RWPE2 (cell line): ENCODE measurements at regions not wholly inside any gene's neighbourhood (a gene's known extent, or its start where the extent isn't known, plus 50 kb on each side); places are given as distances from the start of the nearest gene placed in this dataset.

Experiments
- ATAC-seq: fragments of 200-7000 bp; cut with Tn5 transposase; 3 replicates; pipeline ENCODE4 v1.9.1; 2021; ENCODE audit warnings: low read depth
- DNase-seq: peaks from one replicate; pipeline ENCODE4 v3.0.0-alpha.2; 2020; ENCODE audit warnings: low spot score
- H3K27ac ChIP-seq: fragments of 450-650 bp; 2 replicates; pipeline ENCODE4 v1.5.1; 2017; ENCODE audit warnings: mild to moderate bottlenecking; ENCODE audit not compliant: poor library complexity, severe bottlenecking
- H3K27me3 ChIP-seq: fragments of 250-450 bp; sonication (Bioruptor Pico); 2 replicates; pipeline ENCODE4 v1.5.1; 2021; ENCODE audit warnings: mild to moderate bottlenecking, moderate library complexity; ENCODE audit not compliant: insufficient read depth, poor library complexity, severe bottlenecking
- H3K36me3 ChIP-seq: fragments of 250-450 bp; sonication (Bioruptor Pico); 2 replicates; pipeline ENCODE4 v1.5.1; 2020; ENCODE audit warnings: low read depth, mild to moderate bottlenecking, moderate library complexity
- H3K4me1 ChIP-seq: fragments of 250-450 bp; sonication (Bioruptor Pico); 2 replicates; pipeline ENCODE4 v1.5.1; 2021; ENCODE audit warnings: mild to moderate bottlenecking, moderate library complexity; ENCODE audit not compliant: insufficient read depth, poor library complexity, severe bottlenecking
- H3K4me3 ChIP-seq: fragments of 250-450 bp; sonication (Bioruptor Pico); 2 replicates; pipeline ENCODE4 v1.5.1; 2021; ENCODE audit warnings: mild to moderate bottlenecking, moderate library complexity; ENCODE audit not compliant: severe bottlenecking
- H3K9me3 ChIP-seq: fragments of 250-450 bp; sonication (Bioruptor Pico); 2 replicates; pipeline ENCODE4 v1.5.1; 2021; ENCODE audit warnings: mild to moderate bottlenecking, moderate library complexity; ENCODE audit not compliant: severe bottlenecking
- TF ChIP-seq, protein P1 (sequence below): fragments of 450-650 bp; IDR thresholded peaks from one replicate; pipeline ENCODE4 v1.5.1; 2017; ENCODE audit warnings: mild to moderate bottlenecking, moderate library complexity; ENCODE audit not compliant: poor library complexity, severe bottlenecking

GRCh38 chr1:80245813-80246212 is 1239.3 kb upstream of the ADGRL4 start:
- H3K4me3 ChIP-seq: no peak overlapping the region
- no peak overlapping the region for H3K27ac ChIP-seq
- peaks cover 2% of the 10 kb centered on the region for H3K4me1 ChIP-seq
- H3K36me3 ChIP-seq: no peaks in the 10 kb centered on the region
- no peaks in the 10 kb centered on the region for H3K9me3 ChIP-seq
- DNase-seq: no peak
- no peak for ATAC-seq
- TF ChIP-seq, protein P1, sequence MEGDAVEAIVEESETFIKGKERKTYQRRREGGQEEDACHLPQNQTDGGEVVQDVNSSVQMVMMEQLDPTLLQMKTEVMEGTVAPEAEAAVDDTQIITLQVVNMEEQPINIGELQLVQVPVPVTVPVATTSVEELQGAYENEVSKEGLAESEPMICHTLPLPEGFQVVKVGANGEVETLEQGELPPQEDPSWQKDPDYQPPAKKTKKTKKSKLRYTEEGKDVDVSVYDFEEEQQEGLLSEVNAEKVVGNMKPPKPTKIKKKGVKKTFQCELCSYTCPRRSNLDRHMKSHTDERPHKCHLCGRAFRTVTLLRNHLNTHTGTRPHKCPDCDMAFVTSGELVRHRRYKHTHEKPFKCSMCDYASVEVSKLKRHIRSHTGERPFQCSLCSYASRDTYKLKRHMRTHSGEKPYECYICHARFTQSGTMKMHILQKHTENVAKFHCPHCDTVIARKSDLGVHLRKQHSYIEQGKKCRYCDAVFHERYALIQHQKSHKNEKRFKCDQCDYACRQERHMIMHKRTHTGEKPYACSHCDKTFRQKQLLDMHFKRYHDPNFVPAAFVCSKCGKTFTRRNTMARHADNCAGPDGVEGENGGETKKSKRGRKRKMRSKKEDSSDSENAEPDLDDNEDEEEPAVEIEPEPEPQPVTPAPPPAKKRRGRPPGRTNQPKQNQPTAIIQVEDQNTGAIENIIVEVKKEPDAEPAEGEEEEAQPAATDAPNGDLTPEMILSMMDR: no peak
- H3K27me3 ChIP-seq: no peaks in the 10 kb centered on the region

- Histone ChIP-seq H3K9me3 (no peaks in the 10 kb centered on the region), H3K4me3 (no peak overlapping the region), H3K27ac (no peak overlapping the region), H3K36me3 (no peaks in the 10 kb centered on the region), H3K27me3 (no peaks in the 10 kb centered on the region), H3K4me1 (no peaks in the 10 kb centered on the region)
- DNase-seq: no peak
- TF ChIP-seq, protein P1: no peak
- no peak for ATAC-seq
Observed at GRCh38 chr1:80244372-80244771, 1237.8 kb upstream of the ADGRL4 start.

DNA sequence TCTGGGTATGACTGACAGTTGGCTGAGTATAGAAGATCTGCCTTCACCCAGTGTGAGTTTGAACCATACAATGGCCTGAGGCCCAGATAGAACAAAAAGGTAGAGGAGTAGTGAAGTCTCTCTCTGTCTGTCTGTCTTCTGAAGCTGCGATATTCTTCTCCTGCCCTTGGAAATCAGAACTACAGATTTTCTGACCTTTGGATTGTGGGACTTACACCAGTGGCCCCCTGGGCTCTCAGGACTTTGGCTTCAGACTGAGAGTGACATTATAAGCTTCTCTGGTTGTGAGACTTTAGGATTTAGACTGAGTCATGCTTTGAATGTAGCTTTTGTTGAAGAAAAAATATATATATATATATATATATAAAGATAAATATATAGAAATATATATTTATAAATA is 1235.0 kb upstream of the ADGRL4 start:
- TF ChIP-seq, protein P1: no peak
- Histone ChIP-seq H3K36me3 (no peaks in the 10 kb centered on the region), H3K4me3 (no peak overlapping the region), H3K27ac (no peak overlapping the region), H3K9me3 (no peaks in the 10 kb centered on the region), H3K27me3 (no peaks in the 10 kb centered on the region), H3K4me1 (no peaks in the 10 kb centered on the region)
- ATAC-seq: no peak
- no peak for DNase-seq

GRCh38 chr1:80225510-80225909 is 1219.0 kb upstream of the ADGRL4 start:
- no peaks in the 10 kb centered on the region for H3K4me1 ChIP-seq
- DNase-seq: no peak
- no peak overlapping the region for H3K4me3 ChIP-seq
- TF ChIP-seq, protein P1: no peak
- no peak for ATAC-seq
- no peaks in the 10 kb centered on the region for H3K27me3 ChIP-seq
- no peaks in the 10 kb centered on the region for H3K36me3 ChIP-seq
- H3K9me3 ChIP-seq: no peaks in the 10 kb centered on the region
- no peak overlapping the region for H3K27ac ChIP-seq

GRCh38 chr1:80221319-80221718 is 1214.8 kb upstream of the ADGRL4 start:
- no peaks in the 10 kb centered on the region for H3K36me3 ChIP-seq
- no peaks in the 10 kb centered on the region for H3K9me3 ChIP-seq
- no peaks in the 10 kb centered on the region for H3K27me3 ChIP-seq
- ATAC-seq: no peak
- no peaks in the 10 kb centered on the region for H3K4me1 ChIP-seq
- no peak overlapping the region for H3K4me3 ChIP-seq
- TF ChIP-seq, protein P1: no peak
- DNase-seq: no peak
- H3K27ac ChIP-seq: no peak overlapping the region
